Middle frontal gyrus (tissue), 1 donor: ENCODE measurements at regions not wholly inside any gene's neighbourhood (a gene's known extent, or its start where the extent isn't known, plus 50 kb on each side); places are given as distances from the start of the nearest gene placed in this dataset.

Source experiments
- DNase-seq: peaks from one replicate; pipeline ENCODE4 v3.0.0-alpha.2; 2015; ENCODE audit warnings: low spot score; ENCODE audit errors: extremely low spot score

DNA sequence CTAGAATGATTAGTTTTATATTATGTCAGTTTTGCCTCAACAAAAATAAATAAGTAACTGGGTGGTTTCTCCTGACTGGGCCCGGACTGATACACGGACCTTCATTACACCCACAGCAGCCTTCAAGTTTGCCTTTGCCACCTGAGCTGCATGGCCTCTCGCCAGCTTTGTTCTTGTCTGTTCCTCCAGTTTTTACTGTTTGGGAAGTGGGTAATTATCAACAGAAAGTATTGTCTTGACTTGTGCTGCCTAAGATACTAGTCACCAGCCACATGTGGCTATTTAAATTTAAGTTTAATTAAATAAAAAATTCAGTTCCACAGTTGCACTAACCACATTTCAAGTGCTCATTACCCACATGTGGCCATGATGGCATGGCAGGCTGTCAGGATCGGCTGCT, 74.7 kb upstream of the INTU start:
- DNase-seq: no peak

GRCh38 chr4:127558489-127559407, 74.0 kb upstream of the INTU start:
- no peak for DNase-seq

DNA sequence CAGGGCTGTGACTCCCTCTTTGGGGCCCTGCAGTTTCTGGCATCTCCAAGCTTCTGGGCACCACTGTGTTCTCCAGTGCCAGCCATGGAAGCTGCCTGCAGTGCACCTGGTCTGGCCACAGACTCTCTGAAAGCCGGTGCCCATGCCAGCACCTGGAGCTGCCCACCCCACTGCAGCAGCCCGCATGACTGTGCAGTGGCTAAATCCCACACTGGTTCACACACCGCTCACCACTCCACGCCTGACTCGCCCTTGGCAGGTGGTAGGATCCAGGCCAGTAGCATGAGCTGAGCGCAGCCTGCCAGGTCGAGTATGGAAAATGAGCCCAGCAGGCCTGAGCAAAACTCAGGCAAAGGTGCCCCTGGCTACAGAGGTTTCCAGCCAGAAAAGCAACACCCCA, 72.8 kb upstream of the INTU start:
- no peak for DNase-seq

DNA sequence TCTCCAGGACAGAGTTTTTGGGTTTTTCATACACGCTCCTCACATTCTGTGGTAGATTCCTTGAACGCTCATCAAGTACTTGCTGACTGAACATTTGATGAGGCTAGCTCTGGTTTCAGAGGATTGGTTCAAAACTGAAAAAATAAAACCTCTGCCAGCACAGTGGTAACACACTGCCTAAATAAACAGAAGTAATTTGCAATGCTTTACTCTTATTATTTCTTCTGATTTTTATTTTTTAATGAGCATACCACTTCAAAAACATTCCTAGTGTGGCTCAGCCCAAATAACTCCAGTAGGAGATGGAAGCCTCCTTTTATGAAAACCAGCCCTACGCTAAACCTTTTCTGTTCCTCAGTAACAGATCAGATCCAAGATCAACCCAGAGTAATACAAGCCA, 72.0 kb upstream of the INTU start:
- DNase-seq: no peak

GRCh38 chr4:127574643-127575042, 58.1 kb upstream of the INTU start:
- DNase-seq: no peak

GRCh38 chr4:127575888-127576287, 56.9 kb upstream of the INTU start:
- DNase-seq: no peak

GRCh38 chr4:127578491-127578890, 54.3 kb upstream of the INTU start:
- DNase-seq: no peak

DNA sequence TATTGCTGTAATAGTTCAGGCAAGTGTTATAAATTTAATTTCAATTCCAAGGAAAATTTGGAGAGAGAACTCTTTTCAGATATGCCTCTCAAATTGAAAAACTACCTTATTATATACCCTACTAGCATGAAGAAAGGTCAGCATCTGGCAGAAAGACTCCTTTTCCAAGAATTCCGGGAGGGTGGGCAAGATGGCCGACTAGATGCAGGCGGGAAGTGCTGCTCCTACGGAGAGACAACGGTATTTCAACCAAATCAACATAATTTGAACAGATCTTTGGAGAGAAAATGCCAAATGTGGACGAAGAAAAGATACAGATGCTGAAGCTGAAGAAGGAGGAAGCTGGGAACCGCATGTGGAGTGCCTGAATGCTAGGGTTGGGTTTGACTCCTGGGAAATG, 53.8 kb upstream of the INTU start:
- DNase-seq: no peak

DNA sequence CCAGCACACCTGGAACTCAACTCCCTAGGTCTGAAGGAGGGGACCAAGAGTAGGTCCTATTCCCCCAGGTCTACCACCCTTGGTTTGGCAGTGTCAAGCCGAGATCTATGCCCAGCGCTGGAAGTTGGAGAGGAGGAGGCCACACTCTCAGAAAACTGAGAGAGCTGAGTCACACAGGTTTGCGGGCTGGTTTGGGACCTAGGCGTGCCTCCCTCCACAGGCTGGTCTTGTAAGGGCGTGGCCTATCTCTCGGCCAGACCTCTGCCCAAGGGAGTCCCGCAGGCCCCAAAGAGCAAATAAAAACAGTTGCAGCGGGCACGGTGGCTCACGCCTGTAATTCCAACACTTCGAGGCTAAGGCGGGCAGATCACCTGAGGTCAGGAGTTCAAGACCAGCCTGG, 52.9 kb upstream of the INTU start:
- DNase-seq: no peak

GRCh38 chr4:127580300-127580699, 52.5 kb upstream of the INTU start:
- no peak for DNase-seq

DNA sequence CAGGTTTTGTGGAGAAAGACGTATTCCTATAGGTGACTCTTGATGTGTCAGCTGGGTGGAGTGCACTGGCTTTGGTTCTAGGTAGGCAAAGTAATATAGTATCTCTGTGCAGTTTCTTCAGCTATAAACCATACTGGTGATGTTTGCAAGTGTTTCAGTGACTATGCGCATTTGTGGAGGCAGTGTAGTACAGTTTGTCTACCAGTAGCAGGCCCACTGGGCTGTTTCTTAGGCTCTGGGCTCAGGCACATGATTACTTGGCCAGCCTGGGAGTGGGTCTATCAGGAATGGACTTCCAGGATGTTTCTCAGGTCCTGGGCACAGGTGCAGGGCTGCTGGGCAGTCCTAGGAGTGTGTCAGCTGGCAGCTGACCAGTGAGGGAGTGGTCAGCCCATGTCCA, 51.9 kb upstream of the INTU start:
- DNase-seq: no peak
